Esophagus squamous epithelium (tissue), 5 donors: ENCODE measurements at regions not wholly inside any gene's neighbourhood (a gene's known extent, or its start where the extent isn't known, plus 50 kb on each side); places are given as distances from the start of the nearest gene placed in this dataset.

Experiments
- DNase-seq: peaks from one replicate; lab custom pipeline; 2025; lab: John Stamatoyannopoulos, UW
- H3K27ac ChIP-seq, 4 donors: fragments of 200-600 bp; sonication (generic); one replicate each; pipeline ENCODE4 v1.5.1; 2016 to 2019; ENCODE audit warnings: mild to moderate bottlenecking in 1 of 4
- H3K27me3 ChIP-seq, 4 donors: fragments of 200-600 bp; sonication (generic); 1 replicate in 3 of 4; 2 replicates in 1 of 4; pipeline versions ENCODE4 v1.5.1 to v1.6.0; 2017 to 2021; ENCODE audit warnings: antibody characterized with exemption in 1 of 4
- H3K36me3 ChIP-seq, 3 donors: fragments of 200-600 bp; sonication (generic); one replicate each; pipeline ENCODE4 v1.5.1; 2016 to 2019
- H3K4me1 ChIP-seq, 3 donors: fragments of 200-600 bp; sonication (generic); one replicate each; pipeline ENCODE4 v1.5.1; 2017 to 2019
- H3K4me3 ChIP-seq, 4 donors: fragments of 200-600 bp; sonication (generic); 1 replicate in 3 of 4; 2 replicates in 1 of 4; pipeline ENCODE4 v1.5.1; 2016 to 2019; ENCODE audit warnings: mild to moderate bottlenecking in 2 of 4, moderate library complexity in 1 of 4
- H3K9me3 ChIP-seq, 3 donors: fragments of 200-600 bp; sonication (generic); one replicate each; pipeline ENCODE4 v1.5.1; 2016 to 2019
- POLR2A ChIP-seq, 4 donors: fragments of 450-650 bp; IDR thresholded peaks; one replicate each; pipeline ENCODE4 v1.6.1; 2017; ENCODE audit warnings: antibody characterized with exemption in 4 of 4, mild to moderate bottlenecking in 4 of 4, moderate library complexity in 3 of 4
- WGBS, 2 donors: methylation state at CpG; one replicate each; pipeline ENCODE4 v1.1.5; 2018; 5-methylcytosine and 5-hydroxymethylcytosine counted together
- intact Hi-C: fragments of 100-400 bp; cut with DNase I; formaldehyde crosslinking; loops from one replicate; pipeline ENCODE4 v1.15.0; 2022
- TF ChIP-seq, protein P1 (sequence below), 6 experiments: fragments of 450-650 bp in 4 of 6; fragments of 200-600 bp in 2 of 6; sonication (generic) in 2 of 6; IDR thresholded peaks; one replicate each; pipeline ENCODE4 v1.5.1; 2016 to 2019; ENCODE audit warnings: antibody characterized with exemption in 6 of 6, mild to moderate bottlenecking in 4 of 6, moderate library complexity in 4 of 6
- donor health status: DM: yes; HTN: yes; CAD: no.

DNA sequence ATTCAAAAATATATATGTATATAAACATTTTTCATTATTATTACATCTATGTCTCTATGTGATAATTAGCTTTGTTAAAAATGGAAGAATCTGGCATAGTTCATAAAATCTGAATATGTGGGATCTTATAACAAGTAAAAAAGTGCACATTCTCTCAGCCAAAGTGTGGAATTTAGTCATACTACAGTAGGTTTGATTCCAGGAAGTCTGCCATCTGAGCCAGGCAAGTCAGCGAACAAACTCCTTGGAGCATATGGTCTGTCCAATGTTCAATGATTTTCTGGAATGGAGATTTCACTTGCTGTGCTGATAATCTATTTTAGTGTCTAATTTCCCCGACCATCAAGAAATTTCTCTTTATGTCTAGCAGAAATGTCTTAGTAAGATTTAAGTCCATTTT lies 1033.2 kb upstream of the NXPH2 start:
- intact Hi-C loops: no loop called here
- 66 to 67% methylated on average over 2 of the region's 2 CpGs for WGBS, 2 donors

DNA sequence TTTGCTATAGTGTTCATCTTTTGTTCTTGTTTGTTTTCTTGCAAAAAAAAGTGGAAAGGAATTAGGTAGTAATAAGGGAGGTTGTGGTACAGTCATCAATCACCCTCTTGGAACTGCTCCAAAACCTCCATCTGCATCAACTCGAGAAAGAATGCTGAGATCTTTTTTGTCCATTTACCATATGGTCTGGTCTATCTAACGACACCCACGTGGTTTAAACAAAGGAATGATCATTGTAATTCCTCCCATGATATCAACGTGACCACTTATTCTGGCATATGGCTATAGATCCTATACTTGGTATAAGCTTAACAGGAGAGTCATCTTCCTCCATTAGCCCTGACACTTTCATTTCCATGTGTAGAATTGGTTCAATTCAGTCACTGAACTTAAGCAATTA lies 1025.3 kb upstream of the NXPH2 start:
- TF ChIP-seq, protein P1, sequence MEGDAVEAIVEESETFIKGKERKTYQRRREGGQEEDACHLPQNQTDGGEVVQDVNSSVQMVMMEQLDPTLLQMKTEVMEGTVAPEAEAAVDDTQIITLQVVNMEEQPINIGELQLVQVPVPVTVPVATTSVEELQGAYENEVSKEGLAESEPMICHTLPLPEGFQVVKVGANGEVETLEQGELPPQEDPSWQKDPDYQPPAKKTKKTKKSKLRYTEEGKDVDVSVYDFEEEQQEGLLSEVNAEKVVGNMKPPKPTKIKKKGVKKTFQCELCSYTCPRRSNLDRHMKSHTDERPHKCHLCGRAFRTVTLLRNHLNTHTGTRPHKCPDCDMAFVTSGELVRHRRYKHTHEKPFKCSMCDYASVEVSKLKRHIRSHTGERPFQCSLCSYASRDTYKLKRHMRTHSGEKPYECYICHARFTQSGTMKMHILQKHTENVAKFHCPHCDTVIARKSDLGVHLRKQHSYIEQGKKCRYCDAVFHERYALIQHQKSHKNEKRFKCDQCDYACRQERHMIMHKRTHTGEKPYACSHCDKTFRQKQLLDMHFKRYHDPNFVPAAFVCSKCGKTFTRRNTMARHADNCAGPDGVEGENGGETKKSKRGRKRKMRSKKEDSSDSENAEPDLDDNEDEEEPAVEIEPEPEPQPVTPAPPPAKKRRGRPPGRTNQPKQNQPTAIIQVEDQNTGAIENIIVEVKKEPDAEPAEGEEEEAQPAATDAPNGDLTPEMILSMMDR (IDR thresholded peaks at IDR 0.05): no peak
- TF ChIP-seq POLR2A (IDR thresholded peaks at IDR 0.05): no peak
- no peaks in the 10 kb centered on the region for H3K27me3 ChIP-seq

More for the DNA sequence above, 1033.2 kb upstream of the NXPH2 start:
- H3K4me1 ChIP-seq: no peaks in the 10 kb centered on the region
- no peaks in the 10 kb centered on the region for H3K9me3 ChIP-seq
- H3K36me3 ChIP-seq: no peaks in the 10 kb centered on the region
- H3K4me3 ChIP-seq: no peak overlapping the region
- no peak overlapping the region for H3K27ac ChIP-seq
- DNase-seq: no peak
- H3K27me3 ChIP-seq: no peaks in the 10 kb centered on the region
- TF ChIP-seq POLR2A (IDR thresholded peaks at IDR 0.05): no peak
- TF ChIP-seq, protein P1 (IDR thresholded peaks at IDR 0.05): no peak

DNA sequence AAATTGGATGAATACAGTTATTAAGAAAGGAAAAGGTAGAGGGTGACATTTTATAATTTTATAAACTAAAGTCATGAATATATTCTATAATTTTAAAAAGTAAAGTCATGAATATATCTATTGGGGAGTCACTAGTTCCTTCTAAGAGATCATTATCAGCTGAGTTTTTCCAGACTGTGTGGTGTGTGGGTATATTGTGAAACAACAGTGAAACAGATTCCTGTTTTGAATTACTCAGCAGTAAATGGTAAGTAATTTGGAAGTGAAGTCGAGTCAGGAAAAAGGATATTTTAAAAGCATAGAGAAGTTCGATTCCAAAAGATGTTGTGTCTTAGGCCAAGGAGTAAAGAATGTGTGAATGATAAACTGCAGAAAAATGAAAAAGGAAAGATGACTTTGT lies 1018.2 kb upstream of the NXPH2 start:
- H3K4me1 ChIP-seq: no peaks in the 10 kb centered on the region
- no peak for DNase-seq
- no peaks in the 10 kb centered on the region for H3K9me3 ChIP-seq
- no peak for TF ChIP-seq POLR2A (IDR thresholded peaks at IDR 0.05)
- TF ChIP-seq, protein P1 (IDR thresholded peaks at IDR 0.05): no peak
- H3K36me3 ChIP-seq: no peaks in the 10 kb centered on the region
- intact Hi-C loops: no loop called here
- no peak overlapping the region for H3K4me3 ChIP-seq
- no peak overlapping the region for H3K27ac ChIP-seq
- 43% methylated on average over 2 of the region's 2 CpGs for WGBS, 2 donors
- no peaks in the 10 kb centered on the region for H3K27me3 ChIP-seq

More for the DNA sequence above, 1025.3 kb upstream of the NXPH2 start:
- intact Hi-C loops: no loop called here
- Histone ChIP-seq H3K4me1 (no peaks in the 10 kb centered on the region), H3K4me3 (no peak overlapping the region), H3K9me3 (no peaks in the 10 kb centered on the region), H3K36me3 (no peaks in the 10 kb centered on the region), H3K27ac (no peak overlapping the region)
- WGBS, 2 donors: 21 to 30% methylated on average over 4 of the region's 4 CpGs
- DNase-seq: no peak

DNA sequence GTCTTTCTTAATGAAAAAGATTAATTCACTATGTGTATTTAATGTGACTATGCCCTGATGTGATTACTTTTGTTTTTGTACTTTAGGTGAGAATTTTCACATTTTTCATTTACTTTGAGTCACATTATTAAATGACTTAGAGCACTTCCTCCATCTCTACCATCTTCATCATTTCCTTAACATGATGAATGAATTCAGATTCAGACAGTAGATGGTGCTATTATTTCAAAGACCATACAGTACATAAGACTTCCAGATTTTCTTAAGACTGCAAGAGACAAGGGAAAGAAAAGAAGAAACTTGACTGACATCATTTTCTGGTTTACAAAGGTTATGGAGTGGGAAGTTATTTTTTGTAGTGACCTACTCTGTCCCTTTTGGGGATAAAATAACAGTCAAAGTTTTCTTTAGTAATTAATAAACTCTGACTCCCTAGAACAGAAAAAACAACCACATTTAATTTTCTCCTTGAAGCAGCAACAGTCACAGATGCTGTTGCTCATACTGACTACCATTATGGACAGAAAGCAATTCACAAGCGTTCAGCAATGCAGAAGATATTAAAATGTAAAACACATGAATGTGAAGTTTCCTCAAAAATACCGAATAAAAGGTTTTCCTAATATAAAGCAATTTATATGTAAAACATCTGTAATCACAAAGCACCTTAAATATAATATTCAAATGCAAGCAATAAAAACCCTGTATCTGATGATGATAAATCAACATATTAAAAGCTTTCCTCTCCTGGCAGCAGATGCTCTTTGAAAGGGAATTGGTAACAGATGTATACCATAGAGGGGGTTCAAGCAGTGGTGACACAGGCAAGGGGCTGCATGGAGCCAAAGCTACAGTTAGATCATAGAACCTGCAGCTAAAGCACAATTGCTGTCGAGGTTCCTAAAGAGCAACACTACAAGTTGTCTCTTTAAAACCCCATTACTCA lies 1010.9 kb upstream of the NXPH2 start:
- Histone ChIP-seq H3K27me3 (no peaks in the 10 kb centered on the region), H3K36me3 (no peaks in the 10 kb centered on the region), H3K4me1 (no peaks in the 10 kb centered on the region), H3K4me3 (no peak overlapping the region), H3K9me3 (no peaks in the 10 kb centered on the region), H3K27ac (no peak overlapping the region)
- 45 to 47% methylated on average over 3 of the region's 3 CpGs for WGBS, 2 donors
- intact Hi-C loops: no loop called here
- no peak for TF ChIP-seq POLR2A (IDR thresholded peaks at IDR 0.05)
- TF ChIP-seq, protein P1 (IDR thresholded peaks at IDR 0.05): no peak
- no peak for DNase-seq

DNA sequence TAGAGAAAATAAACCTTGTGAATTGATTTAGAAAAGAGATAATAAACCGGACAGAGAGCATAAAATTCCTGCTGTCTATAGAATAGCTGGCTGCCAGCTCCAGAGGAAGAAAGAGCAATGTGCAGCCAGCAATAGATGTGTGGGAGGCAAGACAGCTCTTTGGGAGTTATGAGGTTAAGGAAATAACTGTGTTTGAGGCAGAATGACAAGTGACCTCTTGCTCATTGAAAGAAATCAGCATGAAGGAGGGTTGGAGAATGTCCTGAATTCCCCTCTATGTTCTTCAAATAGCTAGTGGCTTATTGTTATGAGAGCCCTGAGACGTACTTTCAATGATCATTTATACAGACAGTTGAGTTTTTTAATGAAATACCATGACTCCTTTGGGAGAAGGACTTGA lies 1009.9 kb upstream of the NXPH2 start:
- H3K4me1 ChIP-seq: no peaks in the 10 kb centered on the region

More for the DNA sequence above, 1009.9 kb upstream of the NXPH2 start:
- TF ChIP-seq, protein P1 (IDR thresholded peaks at IDR 0.05): no peak
- TF ChIP-seq POLR2A (IDR thresholded peaks at IDR 0.05): no peak
- no peaks in the 10 kb centered on the region for H3K36me3 ChIP-seq
- no peaks in the 10 kb centered on the region for H3K27me3 ChIP-seq
- WGBS, 2 donors: 32 to 36% methylated on average over 2 of the region's 2 CpGs
- no peak for DNase-seq
- H3K4me3 ChIP-seq: no peak overlapping the region
- no peaks in the 10 kb centered on the region for H3K9me3 ChIP-seq
- no peak overlapping the region for H3K27ac ChIP-seq
- intact Hi-C loops: no loop called here
